Muscle layer of duodenum (tissue), 2 donors: ENCODE measurements at regions not wholly inside any gene's neighbourhood (a gene's known extent, or its start where the extent isn't known, plus 50 kb on each side); places are given as distances from the start of the nearest gene placed in this dataset.

Experiments used
- H3K27ac ChIP-seq: one replicate; pipeline ENCODE4 v1.7.0; 2013; ENCODE audit warnings: mild to moderate bottlenecking, low read length
- H3K27me3 ChIP-seq: one replicate; pipeline ENCODE4 v1.7.0; 2013; ENCODE audit warnings: low read depth, mild to moderate bottlenecking, control low read depth, low read length
- H3K36me3 ChIP-seq, 2 donors: one replicate each; pipeline ENCODE4 v1.7.0; 2013; ENCODE audit warnings: low read length in 2 of 2, control low read depth in 1 of 2, mild to moderate bottlenecking in 1 of 2; ENCODE audit not compliant: insufficient read depth in 2 of 2, control insufficient read depth in 1 of 2
- H3K4me1 ChIP-seq, 2 donors: one replicate each; pipeline ENCODE4 v1.7.0; 2013; ENCODE audit warnings: low read length in 2 of 2, mild to moderate bottlenecking in 2 of 2, control low read depth in 1 of 2, moderate library complexity in 1 of 2; ENCODE audit not compliant: insufficient read depth in 2 of 2, control insufficient read depth in 1 of 2
- H3K4me3 ChIP-seq, 2 donors: one replicate each; pipeline ENCODE4 v1.7.0; 2013; ENCODE audit warnings: low read length in 2 of 2, low read depth in 1 of 2, mild to moderate bottlenecking in 1 of 2
- H3K9me3 ChIP-seq, 2 donors: one replicate each; pipeline ENCODE4 v1.7.0; 2013; ENCODE audit warnings: low read length in 2 of 2, control low read depth in 1 of 2, mild to moderate bottlenecking in 1 of 2; ENCODE audit not compliant: control insufficient read depth in 1 of 2
- donor health status: healthy.

GRCh38 chr1:95370691-95371562, 136.9 kb downstream of the RWDD3 start:
- Histone ChIP-seq H3K36me3 (no peaks in the 10 kb centered on the region), H3K4me1 (no peaks in the 10 kb centered on the region), H3K4me3 (no peak overlapping the region), H3K27ac (no peak overlapping the region), H3K27me3 (no peaks in the 10 kb centered on the region), H3K9me3 (no peaks in the 10 kb centered on the region)

GRCh38 chr1:95371666-95372282, 137.8 kb downstream of the RWDD3 start:
- no peaks in the 10 kb centered on the region for H3K4me1 ChIP-seq
- H3K27ac ChIP-seq, result no peak overlapping the region

GRCh38 chr1:95375174-95375573, 141.2 kb downstream of the RWDD3 start:
- Histone ChIP-seq H3K4me1 (no peaks in the 10 kb centered on the region), H3K27ac (no peak overlapping the region), H3K36me3 (no peaks in the 10 kb centered on the region), H3K9me3 (no peaks in the 10 kb centered on the region), H3K4me3 (no peak overlapping the region), H3K27me3 (no peaks in the 10 kb centered on the region)

More at GRCh38 chr1:95371666-95372282, 137.8 kb downstream of the RWDD3 start:
- no peaks in the 10 kb centered on the region for H3K9me3 ChIP-seq
- H3K27me3 ChIP-seq, result no peaks in the 10 kb centered on the region
- no peaks in the 10 kb centered on the region for H3K36me3 ChIP-seq
- no peak overlapping the region for H3K4me3 ChIP-seq

GRCh38 chr1:95380909-95381308, 146.9 kb downstream of the RWDD3 start:
- no peak overlapping the region for H3K4me3 ChIP-seq
- H3K27ac ChIP-seq, result no peak overlapping the region
- no peaks in the 10 kb centered on the region for H3K27me3 ChIP-seq
- H3K36me3 ChIP-seq, result no peaks in the 10 kb centered on the region
- H3K9me3 ChIP-seq, result no peaks in the 10 kb centered on the region
- H3K4me1 ChIP-seq, result no peaks in the 10 kb centered on the region

- H3K27me3 ChIP-seq, result no peaks in the 10 kb centered on the region
- no peak overlapping the region for H3K27ac ChIP-seq
- no peak overlapping the region for H3K4me3 ChIP-seq
- no peaks in the 10 kb centered on the region for H3K9me3 ChIP-seq
- H3K4me1 ChIP-seq, result no peaks in the 10 kb centered on the region
- H3K36me3 ChIP-seq, result no peaks in the 10 kb centered on the region
Observed at GRCh38 chr1:95382000-95382786, 148.2 kb downstream of the RWDD3 start.

- H3K27ac ChIP-seq, result no peak overlapping the region
Observed at GRCh38 chr1:95383111-95383510, 149.1 kb downstream of the RWDD3 start.

GRCh38 chr1:95384567-95384966, 150.6 kb downstream of the RWDD3 start:
- H3K4me1 ChIP-seq, result no peaks in the 10 kb centered on the region
- no peaks in the 10 kb centered on the region for H3K27me3 ChIP-seq
- no peaks in the 10 kb centered on the region for H3K36me3 ChIP-seq
- H3K9me3 ChIP-seq, result no peaks in the 10 kb centered on the region
- no peak overlapping the region for H3K27ac ChIP-seq
- H3K4me3 ChIP-seq, result no peak overlapping the region

More at GRCh38 chr1:95383111-95383510, 149.1 kb downstream of the RWDD3 start:
- Histone ChIP-seq H3K9me3 (no peaks in the 10 kb centered on the region), H3K4me1 (no peaks in the 10 kb centered on the region), H3K4me3 (no peak overlapping the region), H3K27me3 (no peaks in the 10 kb centered on the region), H3K36me3 (no peaks in the 10 kb centered on the region)

GRCh38 chr1:95386371-95386770, 152.4 kb downstream of the RWDD3 start:
- no peaks in the 10 kb centered on the region for H3K36me3 ChIP-seq
- no peak overlapping the region for H3K27ac ChIP-seq
- no peak overlapping the region for H3K4me3 ChIP-seq
- H3K27me3 ChIP-seq, result no peaks in the 10 kb centered on the region
- H3K9me3 ChIP-seq, result no peaks in the 10 kb centered on the region
- H3K4me1 ChIP-seq, result no peaks in the 10 kb centered on the region

GRCh38 chr1:95386915-95387314, 152.9 kb downstream of the RWDD3 start:
- no peaks in the 10 kb centered on the region for H3K9me3 ChIP-seq
- H3K4me3 ChIP-seq, result no peak overlapping the region
- H3K4me1 ChIP-seq, result no peaks in the 10 kb centered on the region
- H3K27me3 ChIP-seq, result no peaks in the 10 kb centered on the region
- no peaks in the 10 kb centered on the region for H3K36me3 ChIP-seq
- H3K27ac ChIP-seq, result no peak overlapping the region

GRCh38 chr1:95388031-95388430, 154.0 kb downstream of the RWDD3 start:
- H3K27ac ChIP-seq, result no peak overlapping the region
- no peaks in the 10 kb centered on the region for H3K9me3 ChIP-seq
- no peaks in the 10 kb centered on the region for H3K4me1 ChIP-seq
- H3K4me3 ChIP-seq, result no peak overlapping the region
- H3K27me3 ChIP-seq, result no peaks in the 10 kb centered on the region
- no peaks in the 10 kb centered on the region for H3K36me3 ChIP-seq

GRCh38 chr1:95393434-95393833, 159.4 kb downstream of the RWDD3 start:
- H3K27ac ChIP-seq, result no peak overlapping the region
- no peaks in the 10 kb centered on the region for H3K4me1 ChIP-seq
- H3K9me3 ChIP-seq, result no peaks in the 10 kb centered on the region
- H3K36me3 ChIP-seq, result no peaks in the 10 kb centered on the region
- no peaks in the 10 kb centered on the region for H3K27me3 ChIP-seq
- H3K4me3 ChIP-seq, result no peak overlapping the region
